SK-N-SH (cell line): ENCODE measurements at regions not wholly inside any gene's neighbourhood (a gene's known extent, or its start where the extent isn't known, plus 50 kb on each side); places are given as distances from the start of the nearest gene placed in this dataset.

Experiments used
- EP300 ChIP-seq, 2 experiments: IDR thresholded peaks; 2 replicates each; pipeline versions ENCODE4 v1.4.0 to v1.6.1; 2012; ENCODE audit warnings: borderline replicate concordance in 1 of 2, low read depth in 1 of 2, low read length in 1 of 2
- EZH2phosphoT487 ChIP-seq: fragments of 200-600 bp; sonication (generic); IDR thresholded peaks from 2 replicates; pipeline ENCODE4 v1.6.1; 2017; ENCODE audit warnings: low read depth, mixed run types, mild to moderate bottlenecking, antibody characterized with exemption, moderate library complexity, borderline replicate concordance
- FOSL2 ChIP-seq: IDR thresholded peaks from 2 replicates; pipeline ENCODE4 v1.4.0; 2012; ENCODE audit warnings: low read depth, mild to moderate bottlenecking, moderate library complexity, borderline replicate concordance
- GATA2 ChIP-seq: sonication (generic); formaldehyde crosslinking; IDR thresholded peaks from 2 replicates; pipeline ENCODE4 v1.5.0; 2020; ENCODE audit warnings: mild to moderate bottlenecking, missing genetic modification reagents
- MXI1 ChIP-seq: IDR thresholded peaks from 2 replicates; pipeline ENCODE4 v1.6.1; 2012; ENCODE audit warnings: mild to moderate bottlenecking, low read depth, low read length, improper control_type of control experiment
- POLR2AphosphoS5 ChIP-seq: IDR thresholded peaks from 2 replicates; pipeline ENCODE4 v1.6.1; 2012; ENCODE audit warnings: low read depth, low read length
- RAD21 ChIP-seq: IDR thresholded peaks from 2 replicates; pipeline ENCODE4 v1.6.1; 2012; ENCODE audit warnings: mild to moderate bottlenecking, low read length
- SMC3 ChIP-seq: IDR thresholded peaks from 2 replicates; pipeline ENCODE4 v1.6.1; 2012; ENCODE audit warnings: low read depth, low read length, improper control_type of control experiment
- TEAD4 ChIP-seq: IDR thresholded peaks from 2 replicates; pipeline ENCODE4 v1.4.0; 2012; ENCODE audit warnings: mild to moderate bottlenecking, borderline replicate concordance; ENCODE audit not compliant: insufficient read depth
- TF ChIP-seq, protein P1 (sequence below): fragments of 200-600 bp; sonication (generic); IDR thresholded peaks from 2 replicates; pipeline ENCODE4 v1.6.1; 2017; ENCODE audit warnings: antibody characterized with exemption, mild to moderate bottlenecking, moderate library complexity
- TF ChIP-seq, protein P2 (sequence below): IDR thresholded peaks from 2 replicates; pipeline ENCODE4 v1.4.0; 2012; ENCODE audit warnings: low read depth
- TF ChIP-seq, protein P3 (sequence below): IDR thresholded peaks from 2 replicates; pipeline ENCODE4 v1.6.1; 2012; ENCODE audit warnings: mild to moderate bottlenecking, low read depth, low read length, moderate library complexity

DNA sequence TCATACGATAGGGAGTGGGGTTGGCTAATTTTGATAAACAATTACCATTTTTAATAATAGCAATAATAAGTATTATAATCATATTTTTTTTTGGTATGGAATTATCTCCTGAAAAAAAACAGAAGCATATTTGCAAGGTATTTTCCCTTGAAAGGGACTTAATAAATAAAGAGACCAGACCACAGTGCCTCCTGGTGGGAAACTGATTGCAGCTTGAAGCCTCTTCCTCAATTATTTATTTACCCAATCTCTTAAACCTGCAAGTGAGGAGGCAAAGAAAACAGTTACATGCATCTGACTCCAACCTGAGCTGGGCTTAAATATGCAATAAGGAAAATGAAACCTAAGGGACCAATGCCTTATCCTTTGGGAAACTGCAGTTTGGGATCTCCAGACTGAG, 388.1 kb upstream of the ACO1 start:
- TF ChIP-seq, protein P1, sequence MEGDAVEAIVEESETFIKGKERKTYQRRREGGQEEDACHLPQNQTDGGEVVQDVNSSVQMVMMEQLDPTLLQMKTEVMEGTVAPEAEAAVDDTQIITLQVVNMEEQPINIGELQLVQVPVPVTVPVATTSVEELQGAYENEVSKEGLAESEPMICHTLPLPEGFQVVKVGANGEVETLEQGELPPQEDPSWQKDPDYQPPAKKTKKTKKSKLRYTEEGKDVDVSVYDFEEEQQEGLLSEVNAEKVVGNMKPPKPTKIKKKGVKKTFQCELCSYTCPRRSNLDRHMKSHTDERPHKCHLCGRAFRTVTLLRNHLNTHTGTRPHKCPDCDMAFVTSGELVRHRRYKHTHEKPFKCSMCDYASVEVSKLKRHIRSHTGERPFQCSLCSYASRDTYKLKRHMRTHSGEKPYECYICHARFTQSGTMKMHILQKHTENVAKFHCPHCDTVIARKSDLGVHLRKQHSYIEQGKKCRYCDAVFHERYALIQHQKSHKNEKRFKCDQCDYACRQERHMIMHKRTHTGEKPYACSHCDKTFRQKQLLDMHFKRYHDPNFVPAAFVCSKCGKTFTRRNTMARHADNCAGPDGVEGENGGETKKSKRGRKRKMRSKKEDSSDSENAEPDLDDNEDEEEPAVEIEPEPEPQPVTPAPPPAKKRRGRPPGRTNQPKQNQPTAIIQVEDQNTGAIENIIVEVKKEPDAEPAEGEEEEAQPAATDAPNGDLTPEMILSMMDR: peak; percentile 20
- no peak for TF ChIP-seq RAD21
- no peak for TF ChIP-seq GATA2 (CRISPR knock-in tag)
- no peak for TF ChIP-seq EZH2phosphoT487
- no peak for TF ChIP-seq SMC3
- TF ChIP-seq, protein P2, sequence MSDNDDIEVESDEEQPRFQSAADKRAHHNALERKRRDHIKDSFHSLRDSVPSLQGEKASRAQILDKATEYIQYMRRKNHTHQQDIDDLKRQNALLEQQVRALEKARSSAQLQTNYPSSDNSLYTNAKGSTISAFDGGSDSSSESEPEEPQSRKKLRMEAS: no peak
- no peak for TF ChIP-seq MXI1
- no peak for TF ChIP-seq FOSL2
- TF ChIP-seq, protein P3, sequence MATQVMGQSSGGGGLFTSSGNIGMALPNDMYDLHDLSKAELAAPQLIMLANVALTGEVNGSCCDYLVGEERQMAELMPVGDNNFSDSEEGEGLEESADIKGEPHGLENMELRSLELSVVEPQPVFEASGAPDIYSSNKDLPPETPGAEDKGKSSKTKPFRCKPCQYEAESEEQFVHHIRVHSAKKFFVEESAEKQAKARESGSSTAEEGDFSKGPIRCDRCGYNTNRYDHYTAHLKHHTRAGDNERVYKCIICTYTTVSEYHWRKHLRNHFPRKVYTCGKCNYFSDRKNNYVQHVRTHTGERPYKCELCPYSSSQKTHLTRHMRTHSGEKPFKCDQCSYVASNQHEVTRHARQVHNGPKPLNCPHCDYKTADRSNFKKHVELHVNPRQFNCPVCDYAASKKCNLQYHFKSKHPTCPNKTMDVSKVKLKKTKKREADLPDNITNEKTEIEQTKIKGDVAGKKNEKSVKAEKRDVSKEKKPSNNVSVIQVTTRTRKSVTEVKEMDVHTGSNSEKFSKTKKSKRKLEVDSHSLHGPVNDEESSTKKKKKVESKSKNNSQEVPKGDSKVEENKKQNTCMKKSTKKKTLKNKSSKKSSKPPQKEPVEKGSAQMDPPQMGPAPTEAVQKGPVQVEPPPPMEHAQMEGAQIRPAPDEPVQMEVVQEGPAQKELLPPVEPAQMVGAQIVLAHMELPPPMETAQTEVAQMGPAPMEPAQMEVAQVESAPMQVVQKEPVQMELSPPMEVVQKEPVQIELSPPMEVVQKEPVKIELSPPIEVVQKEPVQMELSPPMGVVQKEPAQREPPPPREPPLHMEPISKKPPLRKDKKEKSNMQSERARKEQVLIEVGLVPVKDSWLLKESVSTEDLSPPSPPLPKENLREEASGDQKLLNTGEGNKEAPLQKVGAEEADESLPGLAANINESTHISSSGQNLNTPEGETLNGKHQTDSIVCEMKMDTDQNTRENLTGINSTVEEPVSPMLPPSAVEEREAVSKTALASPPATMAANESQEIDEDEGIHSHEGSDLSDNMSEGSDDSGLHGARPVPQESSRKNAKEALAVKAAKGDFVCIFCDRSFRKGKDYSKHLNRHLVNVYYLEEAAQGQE: no peak
- no peak for TF ChIP-seq TEAD4
- TF ChIP-seq POLR2AphosphoS5: no peak
- TF ChIP-seq EP300 (IDR thresholded peaks at IDR 0.05; ENCODE audit: borderline replicate concordance in 1 of 2, low read depth in 1 of 2, low read length in 1 of 2): no peak
